ENCODE measurements at regions not wholly inside any gene's neighbourhood (a gene's known extent, or its start where the extent isn't known, plus 50 kb on each side); places are given as distances from the start of the nearest gene placed in this dataset.

GRCh38 chr5:17882760-17883488 lies 248.7 kb downstream of the TAF11L14 start:
- no peak for TF ChIP-seq POLR2A (IDR thresholded peaks at IDR 0.05; ENCODE audit: low read depth, low read length)
- no peak for TF ChIP-seq POLR2AphosphoS5 (IDR thresholded peaks at IDR 0.05; ENCODE audit: low read depth, low read length)
- no peak for TF ChIP-seq TAF1 (IDR thresholded peaks at IDR 0.05; ENCODE audit: borderline replicate concordance, low read depth, low read length)

All from GM12892 (cell line).